ENCODE measurements at regions not wholly inside any gene's neighbourhood (a gene's known extent, or its start where the extent isn't known, plus 50 kb on each side); places are given as distances from the start of the nearest gene placed in this dataset.
"Not testable (repeated sequence)": the region's sequence is repeated elsewhere in the genome, so short reads cannot be mapped to it uniquely, and the experiment has no call there.

DNA sequence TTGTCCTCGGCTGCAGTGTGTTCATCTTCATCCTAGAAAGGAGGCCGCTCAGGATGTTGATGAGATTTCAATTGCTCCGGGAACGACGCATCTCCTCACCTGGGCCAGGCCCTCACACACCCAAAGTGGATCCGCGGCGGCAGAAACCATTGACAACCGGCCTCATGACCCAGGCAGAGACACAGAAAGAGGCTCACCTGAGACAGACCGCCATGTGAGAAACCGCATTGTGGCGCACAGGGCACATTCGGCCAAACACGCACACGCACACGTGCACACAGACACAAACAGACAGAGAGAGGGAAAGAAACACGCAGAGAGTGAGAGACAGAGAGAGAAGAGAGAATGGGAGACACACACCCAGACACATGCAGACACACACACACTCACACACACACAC is 3879.3 kb downstream of the SRGAP2C start:
- TF ChIP-seq, protein P1, sequence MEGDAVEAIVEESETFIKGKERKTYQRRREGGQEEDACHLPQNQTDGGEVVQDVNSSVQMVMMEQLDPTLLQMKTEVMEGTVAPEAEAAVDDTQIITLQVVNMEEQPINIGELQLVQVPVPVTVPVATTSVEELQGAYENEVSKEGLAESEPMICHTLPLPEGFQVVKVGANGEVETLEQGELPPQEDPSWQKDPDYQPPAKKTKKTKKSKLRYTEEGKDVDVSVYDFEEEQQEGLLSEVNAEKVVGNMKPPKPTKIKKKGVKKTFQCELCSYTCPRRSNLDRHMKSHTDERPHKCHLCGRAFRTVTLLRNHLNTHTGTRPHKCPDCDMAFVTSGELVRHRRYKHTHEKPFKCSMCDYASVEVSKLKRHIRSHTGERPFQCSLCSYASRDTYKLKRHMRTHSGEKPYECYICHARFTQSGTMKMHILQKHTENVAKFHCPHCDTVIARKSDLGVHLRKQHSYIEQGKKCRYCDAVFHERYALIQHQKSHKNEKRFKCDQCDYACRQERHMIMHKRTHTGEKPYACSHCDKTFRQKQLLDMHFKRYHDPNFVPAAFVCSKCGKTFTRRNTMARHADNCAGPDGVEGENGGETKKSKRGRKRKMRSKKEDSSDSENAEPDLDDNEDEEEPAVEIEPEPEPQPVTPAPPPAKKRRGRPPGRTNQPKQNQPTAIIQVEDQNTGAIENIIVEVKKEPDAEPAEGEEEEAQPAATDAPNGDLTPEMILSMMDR (IDR thresholded peaks at IDR 0.05), result not testable (repeated sequence)
- TF ChIP-seq POLR2A (IDR thresholded peaks at IDR 0.05), result not testable (repeated sequence)
